NCI-H2029 treated with DMSO at 0.1 percent for 48 hours (cell line): ENCODE measurements at regions not wholly inside any gene's neighbourhood (a gene's known extent, or its start where the extent isn't known, plus 50 kb on each side); places are given as distances from the start of the nearest gene placed in this dataset.

Source experiments
- DNase-seq: peaks from one replicate; lab custom pipeline; 2025; lab: John Stamatoyannopoulos, UW

GRCh38 chr2:19426941-19427340 is 68.5 kb upstream of the OSR1 start:
- DNase-seq: no peak

- DNase-seq: no peak
Measured at GRCh38 chr2:19426144-19426543, 67.7 kb upstream of the OSR1 start.

- no peak for DNase-seq
Measured at GRCh38 chr2:19425419-19425818, 67.0 kb upstream of the OSR1 start.

- no peak for DNase-seq
Measured at GRCh38 chr2:19419211-19419880, 60.9 kb upstream of the OSR1 start.

- DNase-seq: no peak
Measured at GRCh38 chr2:19416784-19417684, 58.6 kb upstream of the OSR1 start.

DNA sequence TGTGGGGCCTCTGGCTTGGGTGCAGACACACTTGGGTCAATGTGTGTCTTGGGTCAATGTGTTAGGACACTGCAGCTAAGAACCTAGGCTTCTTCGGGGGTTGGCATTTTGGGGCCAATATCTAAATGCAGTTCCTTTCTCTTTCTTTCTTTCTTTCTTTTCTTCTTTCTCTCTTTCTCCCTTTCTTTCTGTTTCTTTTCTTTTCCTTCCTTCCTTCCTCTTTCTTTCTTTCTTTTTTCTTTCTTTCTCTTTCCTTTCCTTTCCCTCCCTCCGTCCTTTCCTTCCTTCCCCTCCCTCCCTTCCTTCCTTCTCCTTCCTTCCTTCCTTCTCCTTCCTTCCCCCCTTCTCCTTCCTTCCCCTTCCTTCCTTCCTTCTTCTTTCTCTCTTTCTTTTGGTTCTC is 57.7 kb upstream of the OSR1 start:
- DNase-seq: no peak

GRCh38 chr2:19409046-19409445 is 50.6 kb upstream of the OSR1 start:
- no peak for DNase-seq

DNA sequence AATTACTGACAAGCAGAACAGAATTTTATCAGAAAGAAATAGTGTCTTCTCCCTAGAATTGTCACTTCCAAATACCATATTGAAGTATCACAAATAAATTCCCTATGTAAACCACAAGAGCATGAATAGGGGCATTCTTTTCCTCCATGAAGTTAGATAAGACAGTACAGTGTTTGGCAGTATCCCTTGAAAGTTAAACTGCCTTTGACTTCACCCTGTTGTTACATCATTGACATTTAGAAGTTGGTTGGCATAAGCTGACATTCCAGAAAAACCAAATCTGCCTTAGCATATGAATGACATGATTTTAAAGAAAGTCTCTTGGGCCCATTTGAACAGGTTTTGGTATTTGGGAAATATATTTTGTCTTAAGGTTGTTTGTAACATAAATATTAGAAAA is 50.2 kb upstream of the OSR1 start:
- DNase-seq: no peak
